Testis (tissue), 2 donors: ENCODE measurements at regions not wholly inside any gene's neighbourhood (a gene's known extent, or its start where the extent isn't known, plus 50 kb on each side); places are given as distances from the start of the nearest gene placed in this dataset.

ENCODE experiments used
- DNase-seq: peaks from one replicate; pipeline ENCODE4 v3.0.0-alpha.2; 2019
- H3K27ac ChIP-seq, 2 donors: fragments of 200-600 bp; sonication (generic); one replicate each; pipeline ENCODE4 v1.5.1; 2019
- H3K27me3 ChIP-seq: fragments of 200-600 bp; sonication (generic); one replicate; pipeline ENCODE4 v1.5.1; 2019
- H3K36me3 ChIP-seq: fragments of 200-600 bp; sonication (generic); one replicate; pipeline ENCODE4 v1.5.1; 2017; ENCODE audit warnings: low read depth; ENCODE audit errors: missing control alignments
- H3K4me1 ChIP-seq: fragments of 200-600 bp; sonication (generic); one replicate; pipeline ENCODE4 v1.5.1; 2019
- H3K4me3 ChIP-seq, 2 donors: fragments of 200-600 bp; sonication (generic); one replicate each; pipeline ENCODE4 v1.5.1; 2017 to 2019
- H3K9me3 ChIP-seq: fragments of 200-600 bp; sonication (generic); one replicate; pipeline ENCODE4 v1.5.1; 2017
- POLR2A ChIP-seq: fragments of 450-650 bp; IDR thresholded peaks from one replicate; pipeline ENCODE4 v1.6.1; 2017; ENCODE audit warnings: antibody characterized with exemption, mild to moderate bottlenecking, moderate library complexity
- WGBS, 2 donors: methylation state at CpG; one replicate each; pipeline ENCODE4 v1.1.5; 2018; 5-methylcytosine and 5-hydroxymethylcytosine counted together
- intact Hi-C: fragments of 100-400 bp; cut with DNase I; formaldehyde crosslinking; loops from one replicate; pipeline ENCODE4 v1.15.1; 2023; ENCODE audit warnings: low total_unique reads
- TF ChIP-seq, protein P1 (sequence below), 3 experiments: fragments of 450-650 bp in 2 of 3; fragments of 200-600 bp in 1 of 3; sonication (generic) in 1 of 3; IDR thresholded peaks; one replicate each; pipeline ENCODE4 v1.5.1; 2016 to 2019; ENCODE audit warnings: antibody characterized with exemption in 3 of 3, mild to moderate bottlenecking in 2 of 3, moderate library complexity in 1 of 3

- Histone ChIP-seq H3K4me3 (no peak overlapping the region), H3K9me3 (no peaks in the 10 kb centered on the region), H3K4me1 (no peaks in the 10 kb centered on the region), H3K27me3 (no peaks in the 10 kb centered on the region), H3K27ac (no peak overlapping the region), H3K36me3 (no peaks in the 10 kb centered on the region)
- TF ChIP-seq, protein P1, sequence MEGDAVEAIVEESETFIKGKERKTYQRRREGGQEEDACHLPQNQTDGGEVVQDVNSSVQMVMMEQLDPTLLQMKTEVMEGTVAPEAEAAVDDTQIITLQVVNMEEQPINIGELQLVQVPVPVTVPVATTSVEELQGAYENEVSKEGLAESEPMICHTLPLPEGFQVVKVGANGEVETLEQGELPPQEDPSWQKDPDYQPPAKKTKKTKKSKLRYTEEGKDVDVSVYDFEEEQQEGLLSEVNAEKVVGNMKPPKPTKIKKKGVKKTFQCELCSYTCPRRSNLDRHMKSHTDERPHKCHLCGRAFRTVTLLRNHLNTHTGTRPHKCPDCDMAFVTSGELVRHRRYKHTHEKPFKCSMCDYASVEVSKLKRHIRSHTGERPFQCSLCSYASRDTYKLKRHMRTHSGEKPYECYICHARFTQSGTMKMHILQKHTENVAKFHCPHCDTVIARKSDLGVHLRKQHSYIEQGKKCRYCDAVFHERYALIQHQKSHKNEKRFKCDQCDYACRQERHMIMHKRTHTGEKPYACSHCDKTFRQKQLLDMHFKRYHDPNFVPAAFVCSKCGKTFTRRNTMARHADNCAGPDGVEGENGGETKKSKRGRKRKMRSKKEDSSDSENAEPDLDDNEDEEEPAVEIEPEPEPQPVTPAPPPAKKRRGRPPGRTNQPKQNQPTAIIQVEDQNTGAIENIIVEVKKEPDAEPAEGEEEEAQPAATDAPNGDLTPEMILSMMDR (IDR thresholded peaks at IDR 0.05), result no peak
- TF ChIP-seq POLR2A, result no peak
- DNase-seq, result no peak
- WGBS, 2 donors, result 43 to 47% methylated on average over 2 of the region's 2 CpGs
- intact Hi-C loops, result no loop called here
Measured at GRCh38 chr1:222009105-222009730, 267.3 kb upstream of the DUSP10 start.

DNA sequence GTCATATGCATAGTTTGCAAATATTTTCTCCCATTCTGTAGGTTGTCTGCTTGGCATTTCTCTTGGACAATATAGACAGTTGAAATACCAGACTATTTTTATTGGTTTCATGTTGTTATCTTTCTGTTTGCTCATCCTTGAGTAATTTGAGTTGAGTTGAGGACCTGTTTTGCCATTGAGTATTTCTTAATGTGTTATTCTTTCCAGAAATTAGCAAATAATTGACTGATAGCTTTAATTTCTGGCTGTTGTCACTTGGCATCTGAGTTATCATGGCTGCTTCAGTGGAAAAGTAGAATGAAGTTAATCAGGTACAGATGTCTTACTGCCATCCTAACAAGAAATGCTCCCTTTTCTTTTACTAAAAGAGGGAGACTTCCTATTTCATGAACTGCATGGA is 264.8 kb upstream of the DUSP10 start:
- no peaks in the 10 kb centered on the region for H3K4me1 ChIP-seq
- H3K9me3 ChIP-seq, result no peaks in the 10 kb centered on the region
- no peaks in the 10 kb centered on the region for H3K27me3 ChIP-seq
- DNase-seq, result no peak
- H3K4me3 ChIP-seq, result no peak overlapping the region
- intact Hi-C loops, result no loop called here
- H3K36me3 ChIP-seq, result no peaks in the 10 kb centered on the region
- no peak overlapping the region for H3K27ac ChIP-seq
- TF ChIP-seq POLR2A, result no peak
- TF ChIP-seq, protein P1 (IDR thresholded peaks at IDR 0.05), result no peak

DNA sequence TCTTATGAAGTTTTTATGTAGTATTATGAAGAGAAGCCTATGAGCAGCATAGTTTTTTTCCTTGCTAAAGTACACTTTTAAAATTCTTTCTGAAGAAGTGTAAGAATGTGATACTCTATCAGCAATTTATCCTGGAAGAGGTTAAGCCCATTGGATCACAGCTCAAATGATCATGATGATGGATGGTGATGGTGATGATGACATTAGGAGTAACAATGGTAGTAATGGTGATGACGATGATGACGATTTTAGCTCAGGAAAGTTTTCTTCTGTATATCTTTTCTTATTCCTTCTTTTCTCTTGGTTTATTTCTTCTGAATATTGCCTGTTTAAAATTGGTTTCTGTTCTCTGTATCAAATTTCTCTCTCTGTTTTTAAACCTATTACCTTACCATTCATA is 262.9 kb upstream of the DUSP10 start:
- intact Hi-C loops, result no loop called here
- Histone ChIP-seq H3K4me1 (no peaks in the 10 kb centered on the region), H3K27me3 (no peaks in the 10 kb centered on the region), H3K4me3 (no peak overlapping the region), H3K27ac (no peak overlapping the region), H3K36me3 (no peaks in the 10 kb centered on the region), H3K9me3 (no peaks in the 10 kb centered on the region)
- no peak for DNase-seq
- no peak for TF ChIP-seq POLR2A
- TF ChIP-seq, protein P1 (IDR thresholded peaks at IDR 0.05), result no peak
- WGBS, 2 donors, result 85 to 88% methylated on average over 2 of the region's 2 CpGs

GRCh38 chr1:222004034-222004433 is 262.1 kb upstream of the DUSP10 start:
- H3K9me3 ChIP-seq, result no peaks in the 10 kb centered on the region
- TF ChIP-seq, protein P1 (IDR thresholded peaks at IDR 0.05), result no peak
- no peak for TF ChIP-seq POLR2A
- no peaks in the 10 kb centered on the region for H3K27me3 ChIP-seq
- H3K36me3 ChIP-seq, result no peaks in the 10 kb centered on the region
- no peak for DNase-seq
- 62 to 63% methylated on average over 3 of the region's 3 CpGs for WGBS, 2 donors
- no peaks in the 10 kb centered on the region for H3K4me1 ChIP-seq
- H3K27ac ChIP-seq, result no peak overlapping the region
- no peak overlapping the region for H3K4me3 ChIP-seq
- intact Hi-C loops, result no loop called here

- no peak for DNase-seq
- 86 to 94% methylated on average over 1 of the region's 1 CpG for WGBS, 2 donors
- H3K27me3 ChIP-seq, result no peaks in the 10 kb centered on the region
- no peak for TF ChIP-seq POLR2A
- TF ChIP-seq, protein P1 (IDR thresholded peaks at IDR 0.05), result no peak
- no peak overlapping the region for H3K4me3 ChIP-seq
- H3K4me1 ChIP-seq, result peaks cover 9% of the 10 kb centered on the region
- H3K9me3 ChIP-seq, result no peaks in the 10 kb centered on the region
- H3K27ac ChIP-seq, result no peak overlapping the region
- H3K36me3 ChIP-seq, result no peaks in the 10 kb centered on the region
- intact Hi-C loops, result no loop called here
Measured at GRCh38 chr1:222002503-222002902, 260.6 kb upstream of the DUSP10 start.
